Loucy (cell line): ENCODE measurements at regions not wholly inside any gene's neighbourhood (a gene's known extent, or its start where the extent isn't known, plus 50 kb on each side); places are given as distances from the start of the nearest gene placed in this dataset.
"Not testable (repeated sequence)": the region's sequence is repeated elsewhere in the genome, so short reads cannot be mapped to it uniquely, and the experiment has no call there.

Source experiments
- H2AFZ ChIP-seq: fragments of 200-600 bp; sonication (generic); 2 replicates; pipeline ENCODE4 v1.6.0; 2016; ENCODE audit warnings: antibody characterized with exemption, mild to moderate bottlenecking, low read length, moderate library complexity
- H3F3A ChIP-seq: fragments of 200-600 bp; 2 replicates; pipeline ENCODE4 v1.6.0; 2016; ENCODE audit warnings: antibody characterized with exemption, low read depth, mild to moderate bottlenecking
- H3K27me3 ChIP-seq: fragments of 200-600 bp; sonication (generic); 2 replicates; pipeline ENCODE4 v1.6.1; 2014; ENCODE audit warnings: low read length, mild to moderate bottlenecking; ENCODE audit not compliant: insufficient read depth, poor library complexity, severe bottlenecking
- H3K36me3 ChIP-seq: fragments of 200-600 bp; sonication (generic); 2 replicates; pipeline ENCODE4 v1.6.1; 2016; ENCODE audit warnings: low read length; ENCODE audit not compliant: insufficient read depth
- H3K4me1 ChIP-seq: fragments of 200-600 bp; sonication (generic); 2 replicates; pipeline ENCODE4 v1.5.1; 2014; ENCODE audit warnings: low read length, mild to moderate bottlenecking; ENCODE audit not compliant: insufficient read depth, poor library complexity, severe bottlenecking
- H3K4me2 ChIP-seq: fragments of 200-600 bp; sonication (generic); 2 replicates; pipeline ENCODE4 v1.6.0; 2014; ENCODE audit warnings: antibody characterized with exemption, low read length, low read depth, mild to moderate bottlenecking; ENCODE audit not compliant: poor library complexity, severe bottlenecking
- H3K4me3 ChIP-seq: fragments of 200-600 bp; sonication (generic); 2 replicates; pipeline ENCODE4 v1.5.1; 2014; ENCODE audit warnings: low read length, mild to moderate bottlenecking, mixed read lengths; ENCODE audit not compliant: poor library complexity, severe bottlenecking
- H3K79me2 ChIP-seq: fragments of 200-600 bp; sonication (generic); 2 replicates; pipeline ENCODE4 v1.6.1; 2014; ENCODE audit warnings: low read length; ENCODE audit not compliant: insufficient read depth
- H3K9ac ChIP-seq: fragments of 200-600 bp; sonication (generic); 2 replicates; pipeline ENCODE4 v1.6.0; 2014; ENCODE audit warnings: mild to moderate bottlenecking, low read depth, low read length, moderate library complexity; ENCODE audit not compliant: poor library complexity, severe bottlenecking
- H3K9me2 ChIP-seq: fragments of 200-600 bp; sonication (generic); replicated peaks from 2 replicates; pipeline ENCODE4 v1.6.1; 2016; ENCODE audit warnings: low read depth, low read length, mixed read lengths
- H3K9me3 ChIP-seq: fragments of 200-600 bp; sonication (generic); 2 replicates; pipeline ENCODE4 v1.6.1; 2014; ENCODE audit warnings: mild to moderate bottlenecking, antibody characterized with exemption, low read length, low read depth; ENCODE audit not compliant: insufficient read depth
- H4K20me1 ChIP-seq: fragments of 200-600 bp; sonication (generic); 2 replicates; pipeline ENCODE4 v1.6.0; 2014; ENCODE audit warnings: antibody characterized with exemption, low read length, mild to moderate bottlenecking; ENCODE audit not compliant: insufficient read depth, poor library complexity, severe bottlenecking
- EZH2phosphoT487 ChIP-seq: fragments of 200-600 bp; IDR thresholded peaks from 2 replicates; pipeline ENCODE4 v1.6.1; 2018; ENCODE audit warnings: antibody characterized with exemption, mild to moderate bottlenecking, moderate library complexity, borderline replicate concordance
- TF ChIP-seq, protein P1 (sequence below): fragments of 200-600 bp; sonication (generic); conservative IDR thresholded peaks from 2 replicates; pipeline ENCODE4 v1.5.1; 2014; ENCODE audit warnings: mild to moderate bottlenecking, antibody characterized with exemption, low read length

DNA sequence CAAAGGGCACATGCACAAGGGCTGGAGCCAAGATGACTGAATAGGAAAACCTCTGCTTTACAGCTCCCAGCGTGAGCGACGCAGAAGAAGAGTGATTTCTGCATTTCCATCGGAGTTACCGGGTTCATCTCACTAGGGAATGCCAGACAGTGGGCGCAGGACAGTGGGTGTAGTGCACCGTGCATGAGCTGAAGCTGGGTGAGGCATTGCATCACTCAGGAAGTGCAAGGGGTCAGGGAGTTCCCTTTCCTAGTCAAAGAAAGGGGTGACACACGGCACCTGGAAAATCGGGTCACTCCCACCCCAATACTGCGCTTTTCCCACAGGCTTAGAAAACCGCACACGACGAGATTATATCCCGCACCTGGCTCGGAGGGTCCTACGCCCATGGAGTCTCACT, 64.5 kb upstream of the HTR1E start:
- H3K4me1 ChIP-seq, H3K79me2 ChIP-seq, H3K36me3 ChIP-seq, H3K9ac ChIP-seq, H3K9me3 ChIP-seq, H4K20me1 ChIP-seq, H2AFZ ChIP-seq, H3K27me3 ChIP-seq, H3K4me2 ChIP-seq, H3F3A ChIP-seq, H3K9me2 ChIP-seq, H3K4me3 ChIP-seq: not testable (repeated sequence)

DNA sequence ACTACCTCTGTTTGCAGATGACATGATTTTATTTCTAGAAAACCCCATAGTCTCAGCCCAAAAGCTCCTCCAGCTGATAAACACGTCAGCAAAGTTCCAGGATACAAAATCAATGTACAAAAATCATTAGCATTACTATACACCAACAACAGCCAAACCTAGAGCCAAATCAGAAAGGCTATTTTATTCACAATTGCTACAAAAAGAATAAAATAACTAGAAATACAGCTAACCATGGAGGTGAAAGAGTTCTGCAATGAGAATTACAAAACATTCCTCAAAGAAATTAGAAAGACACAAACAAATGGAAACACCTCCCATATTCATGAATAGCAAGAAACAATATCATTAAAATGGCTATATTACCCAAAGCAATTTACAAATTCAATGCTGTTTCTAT, 65.6 kb upstream of the HTR1E start:
- no peak overlapping the region for H3K4me3 ChIP-seq
- H3K4me1 ChIP-seq: no peaks in the 10 kb centered on the region
- no peaks in the 10 kb centered on the region for H4K20me1 ChIP-seq
- TF ChIP-seq EZH2phosphoT487: no peak
- TF ChIP-seq, protein P1, sequence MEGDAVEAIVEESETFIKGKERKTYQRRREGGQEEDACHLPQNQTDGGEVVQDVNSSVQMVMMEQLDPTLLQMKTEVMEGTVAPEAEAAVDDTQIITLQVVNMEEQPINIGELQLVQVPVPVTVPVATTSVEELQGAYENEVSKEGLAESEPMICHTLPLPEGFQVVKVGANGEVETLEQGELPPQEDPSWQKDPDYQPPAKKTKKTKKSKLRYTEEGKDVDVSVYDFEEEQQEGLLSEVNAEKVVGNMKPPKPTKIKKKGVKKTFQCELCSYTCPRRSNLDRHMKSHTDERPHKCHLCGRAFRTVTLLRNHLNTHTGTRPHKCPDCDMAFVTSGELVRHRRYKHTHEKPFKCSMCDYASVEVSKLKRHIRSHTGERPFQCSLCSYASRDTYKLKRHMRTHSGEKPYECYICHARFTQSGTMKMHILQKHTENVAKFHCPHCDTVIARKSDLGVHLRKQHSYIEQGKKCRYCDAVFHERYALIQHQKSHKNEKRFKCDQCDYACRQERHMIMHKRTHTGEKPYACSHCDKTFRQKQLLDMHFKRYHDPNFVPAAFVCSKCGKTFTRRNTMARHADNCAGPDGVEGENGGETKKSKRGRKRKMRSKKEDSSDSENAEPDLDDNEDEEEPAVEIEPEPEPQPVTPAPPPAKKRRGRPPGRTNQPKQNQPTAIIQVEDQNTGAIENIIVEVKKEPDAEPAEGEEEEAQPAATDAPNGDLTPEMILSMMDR: no peak
- H3K4me2 ChIP-seq: no peak overlapping the region
- no peaks in the 10 kb centered on the region for H3K27me3 ChIP-seq
- H3K9me3 ChIP-seq: peaks cover 4% of the 10 kb centered on the region; the same call in 1 of the 2 replicates
- H3F3A ChIP-seq: no peaks in the 10 kb centered on the region
- no peaks in the 10 kb centered on the region for H3K9me2 ChIP-seq
- H2AFZ ChIP-seq: no peak overlapping the region
- no peak overlapping the region for H3K9ac ChIP-seq
- no peaks in the 10 kb centered on the region for H3K36me3 ChIP-seq
- no peaks in the 10 kb centered on the region for H3K79me2 ChIP-seq

DNA sequence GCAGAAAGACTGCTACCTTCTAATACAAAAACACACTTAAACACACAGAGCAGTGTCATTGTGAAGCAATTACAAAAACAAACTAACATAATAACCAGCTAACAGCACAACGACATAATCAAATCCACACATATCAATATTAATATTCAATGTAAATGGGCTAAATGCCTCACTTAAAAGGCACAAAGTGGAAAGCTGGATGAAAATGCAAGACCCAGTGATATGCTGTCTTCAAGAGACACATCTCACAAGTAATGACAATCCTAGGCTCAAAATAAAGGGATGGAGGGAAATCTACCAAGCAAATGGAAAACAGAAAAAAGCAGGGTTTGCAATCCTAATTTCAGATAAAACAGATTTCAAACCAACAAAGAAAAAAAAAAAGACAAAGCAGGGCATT, 67.8 kb upstream of the HTR1E start:
- H3K9ac ChIP-seq: no peak overlapping the region
- no peak overlapping the region for H3K4me2 ChIP-seq
- no peaks in the 10 kb centered on the region for H3K27me3 ChIP-seq

DNA sequence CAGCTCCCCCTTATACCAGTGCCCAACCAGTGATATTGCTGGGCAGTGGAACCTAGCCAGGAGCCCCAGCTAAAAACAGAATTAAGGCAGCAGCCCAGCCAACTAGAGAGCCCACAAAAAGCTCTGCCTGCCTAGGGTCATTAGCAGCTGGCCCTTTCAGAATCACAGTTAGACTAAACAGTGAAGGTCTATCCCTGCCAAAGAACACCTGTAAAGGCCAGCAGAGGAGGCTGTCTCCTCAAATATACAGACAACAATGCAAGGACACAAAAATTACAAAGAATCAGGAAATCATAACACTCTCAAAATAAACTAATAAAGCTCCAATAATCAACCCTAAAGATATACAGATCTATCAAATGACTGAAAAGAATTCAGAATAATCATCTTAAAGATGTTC, 77.8 kb upstream of the HTR1E start:
- H3K9me3 ChIP-seq: no peaks in the 10 kb centered on the region
- H3K36me3 ChIP-seq: no peaks in the 10 kb centered on the region
- no peak overlapping the region for H2AFZ ChIP-seq
- H3K9ac ChIP-seq: no peak overlapping the region
- no peaks in the 10 kb centered on the region for H4K20me1 ChIP-seq
- TF ChIP-seq, protein P1: no peak
- TF ChIP-seq EZH2phosphoT487: no peak
- no peaks in the 10 kb centered on the region for H3F3A ChIP-seq
- H3K4me3 ChIP-seq: no peak overlapping the region
- H3K4me2 ChIP-seq: no peak overlapping the region
- H3K27me3 ChIP-seq: no peaks in the 10 kb centered on the region
- no peaks in the 10 kb centered on the region for H3K9me2 ChIP-seq
- no peaks in the 10 kb centered on the region for H3K79me2 ChIP-seq
- peaks cover 2% of the 10 kb centered on the region for H3K4me1 ChIP-seq

More for the DNA sequence above, 67.8 kb upstream of the HTR1E start:
- no peak overlapping the region for H3K4me3 ChIP-seq
- no peak overlapping the region for H2AFZ ChIP-seq
- TF ChIP-seq EZH2phosphoT487: no peak
- TF ChIP-seq, protein P1: no peak
- no peaks in the 10 kb centered on the region for H4K20me1 ChIP-seq
- H3K79me2 ChIP-seq: no peaks in the 10 kb centered on the region
- no peaks in the 10 kb centered on the region for H3F3A ChIP-seq
- H3K9me2 ChIP-seq: no peaks in the 10 kb centered on the region
- no peaks in the 10 kb centered on the region for H3K4me1 ChIP-seq
- H3K9me3 ChIP-seq: peaks cover 4% of the 10 kb centered on the region; the same call in 1 of the 2 replicates
- H3K36me3 ChIP-seq: no peaks in the 10 kb centered on the region
